Right lobe of liver (tissue), 6 donors: ENCODE measurements at regions not wholly inside any gene's neighbourhood (a gene's known extent, or its start where the extent isn't known, plus 50 kb on each side); places are given as distances from the start of the nearest gene placed in this dataset.

Experiments
- ATAC-seq, 4 donors: fragments of 200-7000 bp; cut with Tn5 transposase; one replicate each; pipeline ENCODE4 v1.9.1; 2020; ENCODE audit warnings: mild to moderate bottlenecking in 4 of 4, moderate library complexity in 4 of 4
- DNase-seq, 3 donors: peaks; one replicate each; pipeline ENCODE4 v3.0.0-alpha.2; 2020
- H3K27ac ChIP-seq, 3 donors: fragments of 200-600 bp; one replicate each; pipeline ENCODE4 v1.8.0; 2022
- H3K27me3 ChIP-seq, 2 donors: fragments of 200-600 bp; one replicate each; pipeline ENCODE4 v1.8.0; 2022
- H3K36me3 ChIP-seq, 4 donors: fragments of 200-600 bp; sonication (generic) in 1 of 4; one replicate each; pipeline versions ENCODE4 v1.5.1 to v1.8.0; 2017 to 2022; ENCODE audit warnings: control low read depth in 1 of 4
- H3K4me1 ChIP-seq, 4 donors: fragments of 200-600 bp; sonication (generic) in 1 of 4; one replicate each; pipeline versions ENCODE4 v1.5.1 to v1.8.0; 2017 to 2022; ENCODE audit warnings: control low read depth in 1 of 4
- H3K4me3 ChIP-seq, 3 donors: fragments of 200-600 bp; one replicate each; pipeline ENCODE4 v1.8.0; 2022
- H3K9me3 ChIP-seq, 4 donors: fragments of 200-600 bp; sonication (generic) in 1 of 4; one replicate each; pipeline versions ENCODE4 v1.5.1 to v1.8.0; 2017 to 2022; ENCODE audit warnings: control low read depth in 1 of 4
- CTCF ChIP-seq, 4 donors: fragments of 200-600 bp in 3 of 4; fragments of 450-650 bp in 1 of 4; IDR thresholded peaks; one replicate each; pipeline versions ENCODE4 v1.5.1 to v1.8.0; 2016 to 2022; ENCODE audit warnings: antibody characterized with exemption in 4 of 4, mild to moderate bottlenecking in 2 of 4
- POLR2A ChIP-seq: fragments of 450-650 bp; IDR thresholded peaks from one replicate; pipeline ENCODE4 v1.6.1; 2017; ENCODE audit warnings: antibody characterized with exemption, mild to moderate bottlenecking
- WGBS: methylation state at CpG from one replicate; pipeline ENCODE4 v1.1.6; 2018; ENCODE audit warnings: low coverage, low lambda C conversion rate; ENCODE audit not compliant: insufficient coverage; ENCODE audit errors: missing lambda C conversion rate; 5-methylcytosine and 5-hydroxymethylcytosine counted together
- intact Hi-C, 2 donors: fragments of 100-400 bp; cut with DNase I; formaldehyde crosslinking; loops; one replicate each; pipeline versions ENCODE4 v1.11.2 to v1.14.1; 2022
- donor health status: DM: no; HTN: yes; CAD: no.
- donor health status: DM: no; HTN: no; CAD: no.
- donor health status: DM: no; HTN: no; CAD: no.
- donor health status: DM: no; HTN: yes; CAD: no.
- donor health status: DM: no; HTN: yes; CAD: no.

- TF ChIP-seq CTCF (IDR thresholded peaks at IDR 0.05) (no peak), POLR2A (no peak)
- H3K4me3 ChIP-seq, result no peak overlapping the region
- H3K36me3 ChIP-seq, result no peaks in the 10 kb centered on the region
- H3K27me3 ChIP-seq, result no peaks in the 10 kb centered on the region
- H3K4me1 ChIP-seq, result no peaks in the 10 kb centered on the region
- H3K27ac ChIP-seq, result no peak overlapping the region
- no peaks in the 10 kb centered on the region for H3K9me3 ChIP-seq
- ATAC-seq (no peak), DNase-seq (no peak)
- intact Hi-C loops, result no loop called here
- WGBS, result 50% methylated on average over 5 of the region's 5 CpGs
These were observed 67.2 kb upstream of the FAM136A start for GRCh38 chr2:70369082-70369481.

- DNase-seq (no peak), ATAC-seq (no peak)
- Histone ChIP-seq H3K27ac (no peak overlapping the region), H3K9me3 (no peaks in the 10 kb centered on the region), H3K4me1 (no peaks in the 10 kb centered on the region), H3K4me3 (no peak overlapping the region), H3K36me3 (no peaks in the 10 kb centered on the region), H3K27me3 (no peaks in the 10 kb centered on the region)
- TF ChIP-seq CTCF (IDR thresholded peaks at IDR 0.05) (no peak), POLR2A (no peak)
- WGBS, result 73% methylated on average over 4 of the region's 4 CpGs
- intact Hi-C loops, result no loop called here
These were observed 66.7 kb upstream of the FAM136A start for GRCh38 chr2:70368545-70368944.

GRCh38 chr2:70367722-70368323, 66.0 kb upstream of the FAM136A start:
- H3K9me3 ChIP-seq, result no peaks in the 10 kb centered on the region
- H3K4me1 ChIP-seq, result no peaks in the 10 kb centered on the region
- 33% methylated on average over 6 of the region's 8 CpGs for WGBS
- no peak for TF ChIP-seq CTCF (IDR thresholded peaks at IDR 0.05)
- no peak for TF ChIP-seq POLR2A
- H3K36me3 ChIP-seq, result no peaks in the 10 kb centered on the region
- peak in 2 of 4 donors; percentile 42 to 49 for ATAC-seq
- intact Hi-C loops, result no loop called here
- no peak overlapping the region for H3K4me3 ChIP-seq
- no peak overlapping the region for H3K27ac ChIP-seq
- no peak for DNase-seq
- no peaks in the 10 kb centered on the region for H3K27me3 ChIP-seq

GRCh38 chr2:70362661-70363060, 60.8 kb upstream of the FAM136A start:
- ATAC-seq, result no peak
- no peak for TF ChIP-seq POLR2A
- no peak for DNase-seq
- intact Hi-C loops, result no loop called here
- 51% methylated on average over 6 of the region's 6 CpGs for WGBS
- H3K4me3 ChIP-seq, result no peak overlapping the region
- H3K36me3 ChIP-seq, result no peaks in the 10 kb centered on the region
- H3K9me3 ChIP-seq, result no peaks in the 10 kb centered on the region
- no peaks in the 10 kb centered on the region for H3K27me3 ChIP-seq
- no peaks in the 10 kb centered on the region for H3K4me1 ChIP-seq
- H3K27ac ChIP-seq, result no peak overlapping the region

- TF ChIP-seq CTCF (IDR thresholded peaks at IDR 0.05), result no peak
- no peak for TF ChIP-seq POLR2A
- H3K27me3 ChIP-seq, result no peaks in the 10 kb centered on the region
- H3K27ac ChIP-seq, result no peak overlapping the region
- H3K4me1 ChIP-seq, result no peaks in the 10 kb centered on the region
- DNase-seq, result no peak
- no peaks in the 10 kb centered on the region for H3K9me3 ChIP-seq
- WGBS, result 78% methylated on average over 2 of the region's 3 CpGs
- no peak overlapping the region for H3K4me3 ChIP-seq
- intact Hi-C loops, result no loop called here
- no peaks in the 10 kb centered on the region for H3K36me3 ChIP-seq
- no peak for ATAC-seq
These were observed 58.9 kb upstream of the FAM136A start for GRCh38 chr2:70360661-70361270.
